ENCODE measurements at regions not wholly inside any gene's neighbourhood (a gene's known extent, or its start where the extent isn't known, plus 50 kb on each side); places are given as distances from the start of the nearest gene placed in this dataset.
"Not testable (repeated sequence)": the region's sequence is repeated elsewhere in the genome, so short reads cannot be mapped to it uniquely, and the experiment has no call there.

DNA sequence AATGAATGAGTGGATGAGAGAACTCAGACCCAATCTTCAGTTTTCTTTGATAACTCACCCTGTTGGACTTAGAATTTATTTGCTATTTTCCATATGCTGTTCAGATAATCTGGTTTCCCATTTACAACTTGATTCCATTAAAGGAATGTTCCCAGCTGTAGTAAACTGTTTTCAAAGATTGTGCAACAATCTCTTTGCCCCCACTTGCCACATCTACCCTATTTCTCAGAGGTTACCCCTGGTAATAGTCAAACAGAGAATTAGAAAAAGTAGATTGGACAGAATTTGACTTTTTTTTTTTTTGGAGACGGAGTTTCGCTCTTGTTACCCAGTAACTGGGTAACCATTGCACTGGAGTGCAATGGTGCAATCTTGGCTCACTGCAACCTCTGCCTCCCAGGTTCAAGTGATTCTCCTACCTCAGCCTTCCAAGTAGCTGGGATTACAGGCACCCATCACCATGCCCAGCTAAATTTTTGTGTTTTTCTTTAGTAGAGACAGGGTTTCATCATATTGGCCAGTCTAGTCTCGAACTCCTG, 93.4 kb upstream of the SIX2 start:
- no peaks in the 10 kb centered on the region for H3K9me3 Mint-ChIP-seq
- ATAC-seq (no peak), DNase-seq (ENCODE audit: low spot score in 2 of 2) (no peak)
- H3K36me3 Mint-ChIP-seq = no peaks in the 10 kb centered on the region
- no peaks in the 10 kb centered on the region for H3K4me1 Mint-ChIP-seq
- H3K27ac Mint-ChIP-seq = no peak overlapping the region
- H3K4me3 Mint-ChIP-seq = no peak overlapping the region

DNA sequence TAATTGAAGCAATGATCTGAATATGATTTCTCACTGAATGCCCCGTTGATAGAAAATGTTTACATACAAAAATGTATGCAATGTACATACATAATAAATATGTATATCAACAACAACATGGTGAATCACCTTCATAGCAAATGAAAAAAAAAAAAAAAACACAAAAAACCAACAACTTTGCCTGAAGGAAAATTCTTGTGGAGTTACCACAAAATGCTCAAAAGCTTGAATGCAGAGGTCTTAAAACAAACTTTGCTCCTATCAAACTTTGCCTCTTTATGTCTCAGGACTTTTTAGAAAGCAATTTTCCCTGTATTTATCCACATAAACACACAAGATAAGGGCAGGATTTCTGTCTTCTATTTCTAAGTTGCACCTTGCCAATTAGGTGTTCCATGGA, 92.9 kb upstream of the SIX2 start:
- H3K4me3 Mint-ChIP-seq = no peak overlapping the region
- ATAC-seq (no peak), DNase-seq (ENCODE audit: low spot score in 2 of 2) (no peak)
- H3K36me3 Mint-ChIP-seq = no peaks in the 10 kb centered on the region
- H3K27ac Mint-ChIP-seq = no peak overlapping the region
- H3K9me3 Mint-ChIP-seq = no peaks in the 10 kb centered on the region
- H3K4me1 Mint-ChIP-seq = no peaks in the 10 kb centered on the region

DNA sequence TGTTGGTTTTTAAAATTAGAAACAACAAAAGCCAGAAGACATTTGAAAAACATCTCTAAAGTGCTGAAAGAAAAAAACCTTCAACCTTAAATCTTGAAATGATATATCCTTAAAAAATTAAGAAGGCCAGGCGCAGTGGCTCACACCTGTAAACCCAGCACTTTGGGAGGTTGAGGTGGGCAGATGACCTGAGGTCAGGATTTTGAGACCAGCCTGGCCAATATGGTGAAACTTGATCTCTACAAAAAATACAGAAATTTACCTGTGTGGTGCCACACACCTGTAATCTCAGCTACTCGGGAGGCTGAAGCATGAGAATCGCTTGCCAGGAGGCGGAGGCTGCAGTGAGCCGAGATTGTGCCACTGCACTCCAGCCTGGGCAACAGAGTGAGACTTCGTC, 87.7 kb upstream of the SIX2 start:
- Mint-ChIP-seq H3K4me1 (no peaks in the 10 kb centered on the region), H3K27ac (no peak overlapping the region), H3K9me3 (no peaks in the 10 kb centered on the region), H3K4me3 (no peak overlapping the region), H3K36me3 (no peaks in the 10 kb centered on the region)
- DNase-seq (ENCODE audit: low spot score in 2 of 2) (no peak), ATAC-seq (no peak)

DNA sequence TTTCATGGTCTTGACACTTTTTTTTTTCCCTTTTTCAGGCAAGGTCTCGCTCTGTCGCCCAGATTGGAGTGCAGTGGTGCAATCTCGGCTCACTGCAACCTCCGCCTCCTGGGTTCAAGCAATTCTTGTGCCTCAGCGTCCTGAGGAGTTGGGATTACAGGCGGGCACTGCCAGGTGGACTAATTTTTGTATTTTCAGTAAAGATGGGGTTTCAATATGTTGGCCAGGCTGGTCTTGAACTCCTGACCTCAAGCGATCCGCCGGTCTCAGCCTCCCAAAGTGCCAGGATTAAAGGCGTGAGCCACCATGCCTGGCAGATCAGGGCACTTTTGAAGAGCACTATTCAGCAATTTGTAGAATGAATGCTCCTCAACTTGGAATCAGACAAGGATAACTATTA, 86.8 kb upstream of the SIX2 start:
- not testable (repeated sequence) for H3K27ac Mint-ChIP-seq; H3K9me3 Mint-ChIP-seq; H3K36me3 Mint-ChIP-seq; DNase-seq (ENCODE audit: low spot score in 2 of 2); H3K4me1 Mint-ChIP-seq; ATAC-seq; H3K4me3 Mint-ChIP-seq

DNA sequence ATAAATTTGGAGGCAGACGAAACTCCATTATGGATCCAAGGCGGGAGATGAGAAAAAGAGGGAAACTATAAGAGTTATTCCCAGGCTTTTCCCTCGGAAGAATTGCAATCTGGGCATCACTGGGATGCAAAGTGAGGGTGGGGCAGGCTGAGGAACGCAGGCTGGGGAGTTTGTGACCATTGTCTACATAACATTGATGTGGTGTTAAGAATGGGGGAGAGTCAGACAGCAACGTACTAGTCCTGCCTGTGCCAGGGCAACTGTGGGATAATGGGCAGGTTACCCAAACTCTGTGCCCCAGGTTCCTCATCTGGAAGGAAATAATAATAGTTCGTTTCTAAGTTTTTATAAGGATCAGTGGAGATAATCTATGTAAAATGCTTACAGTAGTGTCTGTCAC, 84.4 kb upstream of the SIX2 start:
- no peak for ATAC-seq

DNA sequence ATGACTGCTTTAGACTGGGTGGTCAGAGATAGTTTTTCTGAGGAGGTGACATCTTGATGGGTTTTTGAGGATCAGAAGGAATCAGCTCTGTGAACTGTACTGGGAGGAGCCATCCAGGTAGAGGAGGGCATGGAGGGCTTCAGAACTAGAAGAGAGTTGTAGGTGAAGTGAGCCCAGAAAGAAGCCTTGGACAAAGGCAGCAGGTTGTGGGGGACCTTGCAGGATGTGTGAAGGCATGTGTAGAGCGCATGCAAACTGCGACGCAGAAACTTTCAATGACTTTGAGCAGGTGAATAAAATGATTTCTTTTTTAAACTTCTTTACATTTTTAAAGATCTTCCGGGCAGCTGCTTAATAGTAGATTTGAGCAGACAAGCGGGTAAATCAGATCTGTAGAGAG, 83.9 kb upstream of the SIX2 start:
- Mint-ChIP-seq H3K9me3 (no peaks in the 10 kb centered on the region), H3K36me3 (no peaks in the 10 kb centered on the region), H3K4me1 (no peaks in the 10 kb centered on the region), H3K4me3 (no peak overlapping the region), H3K27ac (no peak overlapping the region)
- DNase-seq (ENCODE audit: low spot score in 2 of 2) (no peak), ATAC-seq (no peak)

More for the DNA sequence above, 84.4 kb upstream of the SIX2 start:
- Mint-ChIP-seq H3K4me1 (no peaks in the 10 kb centered on the region), H3K36me3 (no peaks in the 10 kb centered on the region), H3K27ac (no peak overlapping the region), H3K4me3 (no peak overlapping the region), H3K9me3 (no peaks in the 10 kb centered on the region)
- no peak for DNase-seq (ENCODE audit: low spot score in 2 of 2)

DNA sequence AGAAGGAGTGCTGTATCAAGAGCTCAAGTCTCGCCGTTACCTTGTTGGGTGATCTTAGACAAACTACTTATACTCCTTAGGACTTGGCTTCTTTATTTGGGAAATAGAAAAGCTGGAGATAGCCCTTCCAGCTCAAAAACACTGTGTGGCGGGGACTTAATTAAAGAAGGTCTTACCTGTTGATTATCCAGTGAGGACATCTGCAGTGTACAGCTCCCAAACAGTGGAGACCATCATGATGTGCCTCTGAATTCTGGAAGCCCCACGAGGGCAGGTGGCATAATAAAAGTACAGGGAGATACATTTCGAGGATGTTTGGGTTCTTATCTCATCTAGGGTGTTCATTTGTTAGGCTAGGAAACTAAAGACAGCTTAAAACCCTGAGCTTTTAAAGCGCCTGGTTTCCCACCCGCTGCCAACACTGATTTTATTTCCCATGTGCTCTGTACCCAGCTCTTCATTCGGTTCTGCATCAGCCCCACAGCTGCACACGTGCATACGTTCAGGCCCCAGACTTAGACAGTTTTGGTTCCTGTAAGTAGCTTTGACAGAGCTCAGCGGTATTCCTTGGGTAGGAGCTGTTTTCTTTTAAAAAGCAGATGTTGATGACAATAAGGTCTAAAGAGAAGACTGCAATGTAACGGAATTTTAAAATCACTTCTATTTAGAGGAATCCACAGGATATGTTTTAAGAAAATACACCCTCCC, 80.5 kb upstream of the SIX2 start:
- no peak overlapping the region for H3K4me3 Mint-ChIP-seq
- no peaks in the 10 kb centered on the region for H3K9me3 Mint-ChIP-seq
- H3K27ac Mint-ChIP-seq = no peak overlapping the region
- no peaks in the 10 kb centered on the region for H3K36me3 Mint-ChIP-seq
- H3K4me1 Mint-ChIP-seq = no peaks in the 10 kb centered on the region
- ATAC-seq (no peak), DNase-seq (ENCODE audit: low spot score in 2 of 2) (no peak)

DNA sequence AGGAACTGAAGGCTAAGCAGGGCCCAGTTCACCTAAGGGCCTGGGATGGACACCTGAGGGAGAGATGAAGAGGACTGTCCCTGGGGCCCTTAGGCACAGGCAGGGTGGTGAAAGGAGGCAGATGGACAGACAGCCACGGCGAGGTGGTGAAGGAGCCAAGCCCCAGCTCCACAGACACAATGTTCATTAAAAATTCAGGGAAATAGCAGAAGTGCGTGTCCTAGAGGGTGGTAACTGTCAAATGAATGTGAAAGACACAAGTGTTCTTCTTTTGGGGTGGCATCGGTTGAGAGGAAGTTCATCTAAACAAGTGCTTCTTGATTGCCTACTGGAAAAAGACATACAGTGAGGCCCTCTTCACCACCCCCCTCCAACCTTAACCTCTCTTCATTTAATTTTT, 76.2 kb upstream of the SIX2 start:
- H3K36me3 Mint-ChIP-seq = no peaks in the 10 kb centered on the region

DNA sequence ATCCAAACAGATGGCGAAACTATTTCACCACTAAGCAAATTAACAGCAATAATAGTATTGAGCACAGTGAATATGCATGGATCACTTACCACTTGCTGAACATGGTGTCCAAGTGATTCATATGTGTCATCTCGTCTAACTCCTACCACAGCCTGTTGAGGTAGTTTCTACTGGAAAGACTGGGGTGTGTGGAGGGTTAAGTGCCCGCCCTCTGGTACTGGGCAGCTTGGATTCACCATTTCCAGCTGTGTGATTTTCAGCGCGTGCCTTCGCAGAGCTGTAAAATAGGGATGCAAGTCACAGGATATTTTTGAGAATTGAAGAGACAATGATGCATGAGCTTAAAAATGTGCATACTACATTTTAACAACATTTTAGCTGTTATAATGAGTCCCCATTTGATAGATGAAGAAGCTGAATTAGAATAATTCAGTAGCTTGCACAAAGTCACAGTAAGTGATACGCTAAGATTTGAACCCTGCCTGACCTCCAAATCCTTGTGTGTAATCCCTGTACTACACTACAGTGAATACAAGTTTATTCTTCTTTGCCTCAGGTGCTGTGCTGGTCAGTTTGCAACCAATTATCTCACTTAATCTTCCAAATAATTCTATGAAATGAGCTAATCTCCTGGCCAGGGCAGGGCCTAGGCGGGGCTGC, 75.2 kb upstream of the SIX2 start:
- Mint-ChIP-seq H3K36me3 (no peaks in the 10 kb centered on the region), H3K4me3 (no peak overlapping the region), H3K9me3 (no peaks in the 10 kb centered on the region), H3K27ac (no peak overlapping the region), H3K4me1 (no peaks in the 10 kb centered on the region)
- ATAC-seq = no peak
- DNase-seq (ENCODE audit: low spot score in 2 of 2) = no peak

More for the DNA sequence above, 76.2 kb upstream of the SIX2 start:
- Mint-ChIP-seq H3K4me1 (no peaks in the 10 kb centered on the region), H3K9me3 (no peaks in the 10 kb centered on the region), H3K27ac (no peak overlapping the region), H3K4me3 (no peak overlapping the region)
- no peak for DNase-seq (ENCODE audit: low spot score in 2 of 2)
- no peak for ATAC-seq

DNA sequence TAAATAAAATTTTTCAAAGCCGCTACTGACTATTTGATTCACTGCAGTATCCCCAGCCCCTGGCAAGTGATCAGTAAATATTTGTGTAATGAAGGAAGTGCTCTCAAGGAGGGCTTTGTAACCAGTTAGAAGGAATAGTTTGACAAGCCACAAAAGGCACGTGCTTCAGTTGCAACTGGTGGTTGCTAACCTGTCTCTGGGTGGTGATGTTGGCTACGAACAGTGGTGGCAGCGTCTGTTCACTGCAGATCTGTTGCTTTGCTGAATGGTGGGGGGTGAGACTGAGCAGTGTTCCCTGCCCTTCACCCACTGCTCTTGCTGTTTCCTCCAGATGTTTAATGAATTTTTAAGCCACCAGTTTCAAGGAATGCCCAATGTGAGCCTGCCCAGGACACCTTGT, 73.9 kb upstream of the SIX2 start:
- no peak overlapping the region for H3K4me3 Mint-ChIP-seq
- ATAC-seq = no peak
- H3K4me1 Mint-ChIP-seq = no peaks in the 10 kb centered on the region
- no peak overlapping the region for H3K27ac Mint-ChIP-seq
- H3K36me3 Mint-ChIP-seq = no peaks in the 10 kb centered on the region
- H3K9me3 Mint-ChIP-seq = no peaks in the 10 kb centered on the region
- no peak for DNase-seq (ENCODE audit: low spot score in 2 of 2)

DNA sequence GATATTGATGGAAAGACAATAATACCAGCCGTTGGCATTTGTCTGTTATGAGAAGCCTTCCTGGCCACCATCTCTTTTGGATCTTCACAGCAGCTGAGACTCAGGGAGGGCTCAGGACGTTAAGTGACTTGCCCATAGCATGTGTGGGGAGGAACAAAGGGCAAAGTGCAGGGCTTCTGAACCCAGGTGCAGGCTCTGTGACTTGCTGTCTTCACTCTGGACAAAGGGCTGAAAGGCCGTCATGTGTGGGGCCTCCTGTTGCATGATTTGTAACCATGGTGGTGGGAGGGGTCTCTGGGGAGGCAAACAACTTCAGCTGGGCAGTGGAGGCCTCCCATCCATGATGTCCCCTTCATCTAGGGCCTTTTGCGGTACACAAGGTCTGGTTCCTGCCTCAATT, 65.5 kb upstream of the SIX2 start:
- Mint-ChIP-seq H3K9me3 (no peaks in the 10 kb centered on the region), H3K4me1 (no peaks in the 10 kb centered on the region), H3K36me3 (no peaks in the 10 kb centered on the region), H3K4me3 (no peak overlapping the region), H3K27ac (no peak overlapping the region)
- ATAC-seq (no peak), DNase-seq (ENCODE audit: low spot score in 2 of 2) (peak in 1 of 2 donors; percentile 34)

DNA sequence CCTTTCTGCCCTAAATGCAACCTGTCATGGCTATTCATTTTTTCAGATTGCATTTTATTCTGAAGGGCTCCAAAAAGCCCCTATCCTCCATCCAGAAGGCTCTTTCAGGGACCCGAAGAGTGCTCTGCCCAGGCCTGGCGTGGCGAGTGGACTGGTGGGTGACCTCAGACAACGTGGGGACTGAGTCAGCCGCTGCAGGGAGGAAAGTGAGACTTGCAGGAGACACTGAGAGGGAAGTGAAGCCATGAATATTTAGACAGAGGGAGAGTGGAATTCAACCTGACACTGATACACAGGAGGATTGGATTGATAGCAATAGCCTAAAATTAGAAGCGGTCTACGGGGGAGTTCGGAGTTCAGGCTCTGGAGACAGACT, 63.6 kb upstream of the SIX2 start:
- Mint-ChIP-seq H3K27ac (no peak overlapping the region), H3K36me3 (no peaks in the 10 kb centered on the region), H3K9me3 (no peaks in the 10 kb centered on the region), H3K4me1 (no peaks in the 10 kb centered on the region), H3K4me3 (no peak overlapping the region)
- peak in 1 of 2 donors; percentile 28 for DNase-seq (ENCODE audit: low spot score in 2 of 2)
- ATAC-seq = no peak

DNA sequence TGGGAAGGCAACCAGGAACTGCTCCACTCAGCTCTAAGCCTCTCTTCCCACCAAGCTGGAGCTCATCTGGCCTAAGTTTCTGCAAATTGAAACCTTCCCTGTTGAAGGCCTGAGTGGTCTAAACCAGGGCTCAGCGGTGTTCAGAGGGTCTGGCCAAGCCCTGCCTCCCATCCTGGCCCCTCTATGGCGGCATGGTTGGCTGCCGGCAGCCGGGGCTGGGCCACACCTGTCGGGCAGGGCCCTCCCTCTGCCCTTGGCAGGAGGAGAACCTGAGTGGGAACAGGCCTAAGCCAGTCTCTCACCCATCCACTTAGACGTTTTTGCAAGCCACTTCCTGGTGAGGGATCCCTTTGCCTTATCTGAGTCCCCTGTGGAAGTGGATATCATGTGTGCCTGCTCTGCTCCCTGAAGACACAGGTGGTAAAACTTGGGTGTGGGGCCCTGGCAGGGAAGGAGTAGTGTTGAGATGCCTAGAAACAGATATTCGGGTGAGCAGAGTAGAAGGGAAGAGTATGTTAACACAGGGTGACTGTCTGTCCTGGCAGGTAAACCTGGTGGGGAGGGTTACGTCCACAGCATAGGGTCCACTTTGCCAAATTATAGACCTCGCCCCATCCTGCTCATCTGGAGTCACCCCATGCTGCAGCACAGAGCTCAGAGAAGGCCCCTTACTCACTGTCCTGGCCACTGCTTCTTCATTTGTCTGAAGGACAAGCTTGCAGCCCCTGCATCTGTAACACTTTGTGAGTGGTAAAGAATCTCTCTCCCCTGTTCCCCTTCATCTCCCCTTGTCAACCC, 63.0 kb upstream of the SIX2 start:
- H3K4me1 Mint-ChIP-seq = no peaks in the 10 kb centered on the region
- H3K27ac Mint-ChIP-seq = no peak overlapping the region
- ATAC-seq (peak; percentile 29), DNase-seq (ENCODE audit: low spot score in 2 of 2) (peak in 1 of 2 donors; percentile 40)
- H3K36me3 Mint-ChIP-seq = no peaks in the 10 kb centered on the region
- no peaks in the 10 kb centered on the region for H3K9me3 Mint-ChIP-seq
- H3K4me3 Mint-ChIP-seq = no peak overlapping the region

DNA sequence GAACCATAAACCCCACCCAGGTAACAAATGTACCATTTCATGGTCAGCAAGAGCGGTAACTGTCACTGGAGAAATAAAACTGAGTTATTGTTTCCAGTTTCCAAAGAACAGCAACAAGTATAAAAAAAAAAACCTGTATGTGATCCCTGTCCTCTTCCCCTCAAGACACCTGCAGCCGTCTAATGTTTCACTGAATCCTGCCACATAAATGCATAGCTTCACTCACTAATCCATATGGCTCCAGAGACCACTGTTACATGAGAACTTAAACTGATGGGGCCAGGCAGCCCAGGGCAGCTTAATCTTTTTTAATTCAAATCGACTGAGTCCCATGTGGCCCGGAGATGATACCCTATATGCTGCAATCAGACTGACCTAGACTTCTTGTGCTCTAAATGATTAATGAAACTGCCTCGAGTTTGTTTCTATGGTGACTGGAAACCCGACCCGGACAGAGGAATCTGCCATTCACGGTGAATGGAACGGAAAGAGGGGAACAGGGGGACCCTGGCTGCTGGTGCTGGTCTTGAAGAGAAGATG, 60.9 kb upstream of the SIX2 start:
- Mint-ChIP-seq H3K4me3 (no peak overlapping the region), H3K4me1 (no peaks in the 10 kb centered on the region), H3K9me3 (no peaks in the 10 kb centered on the region), H3K27ac (no peak overlapping the region), H3K36me3 (no peaks in the 10 kb centered on the region)
- no peak for ATAC-seq
- no peak for DNase-seq (ENCODE audit: low spot score in 2 of 2)

DNA sequence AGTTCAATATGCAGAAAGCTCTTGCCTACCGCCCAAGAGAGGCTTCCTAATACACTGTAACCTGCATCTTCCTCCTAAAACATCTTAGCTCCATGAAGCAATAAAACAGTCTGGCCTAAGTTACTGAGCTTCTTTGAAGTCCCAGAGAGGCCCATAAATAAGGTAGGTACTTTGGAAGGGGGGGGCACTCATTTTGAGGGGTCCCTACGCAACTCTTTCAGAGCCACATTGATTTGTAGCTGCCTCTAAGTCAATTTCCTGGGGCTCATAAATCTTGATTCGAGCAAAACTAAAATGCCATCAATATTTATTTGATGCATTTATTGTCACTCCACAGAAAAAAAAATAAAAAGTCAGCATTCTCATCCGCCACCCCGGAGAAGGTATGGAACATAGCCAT, 60.4 kb upstream of the SIX2 start:
- Mint-ChIP-seq H3K27ac (no peak overlapping the region), H3K4me1 (no peaks in the 10 kb centered on the region), H3K9me3 (no peaks in the 10 kb centered on the region), H3K36me3 (no peaks in the 10 kb centered on the region), H3K4me3 (no peak overlapping the region)
- ATAC-seq (no peak), DNase-seq (ENCODE audit: low spot score in 2 of 2) (no peak)

Measured in stimulated activated effector memory CD8-positive, alpha-beta T cell treated with anti-CD3 and anti-CD28 coated beads, Interleukin-12 subunit alpha, Interleukin-12 subunit beta, amount 100 ng/mL, for 72 hours (primary cell).